ENCODE measurements at regions not wholly inside any gene's neighbourhood (a gene's known extent, or its start where the extent isn't known, plus 50 kb on each side); places are given as distances from the start of the nearest gene placed in this dataset.
A peak's percentile ranks its signal among the peaks of the same experiment; 100 is the strongest.

GRCh38 chrX:139237141-139237540, 293.4 kb upstream of the F9 start:
- H3K27me3 ChIP-seq (ENCODE audit: insufficient read depth in 3 of 3, low read length in 2 of 3), result no peaks in the 10 kb centered on the region
- H3K9me3 ChIP-seq, result no peaks in the 10 kb centered on the region
- H3K4me1 ChIP-seq, result no peaks in the 10 kb centered on the region
- DNase-seq (no peak), ATAC-seq (no peak)
- no peak for TF ChIP-seq CTCF (IDR thresholded peaks at IDR 0.05)
- intact Hi-C loops (cut with DNase I), result no loop called here
- H3K4me3 ChIP-seq, result no peak overlapping the region
- no peaks in the 10 kb centered on the region for H3K36me3 ChIP-seq (ENCODE audit: insufficient read depth in 1 of 2, low read depth in 1 of 2)
- 78 to 93% (median 86%) methylated on average over 1 of the region's 1 CpG for WGBS, 3 donors
- no peak overlapping the region for H3K27ac ChIP-seq

DNA sequence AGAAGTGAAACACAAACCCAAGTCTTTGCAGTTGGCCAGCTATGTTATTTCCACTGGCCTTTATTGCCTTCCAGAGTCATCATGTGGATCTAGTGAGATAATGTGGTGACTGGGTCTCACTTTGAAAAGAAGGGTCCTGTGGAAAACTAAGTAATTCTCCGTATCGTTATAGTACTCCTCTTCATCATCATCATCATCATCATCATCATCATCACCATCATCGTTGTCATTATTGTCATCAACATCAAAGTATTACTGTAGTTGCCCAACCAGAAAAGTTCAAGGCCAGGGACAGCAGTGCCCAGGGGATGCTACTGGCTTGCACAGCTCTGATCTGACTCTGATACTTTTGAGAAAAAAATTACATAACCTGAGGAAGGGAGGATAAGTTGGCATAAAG, 295.6 kb upstream of the F9 start:
- 79 to 97% (median 95%) methylated on average over 3 of the region's 3 CpGs for WGBS, 3 donors
- intact Hi-C loops (cut with DNase I), result no loop called here
- H3K27me3 ChIP-seq (ENCODE audit: insufficient read depth in 3 of 3, low read length in 2 of 3), result no peaks in the 10 kb centered on the region
- no peak for TF ChIP-seq CTCF (IDR thresholded peaks at IDR 0.05)
- H3K36me3 ChIP-seq (ENCODE audit: insufficient read depth in 1 of 2, low read depth in 1 of 2), result no peaks in the 10 kb centered on the region
- no peak for ATAC-seq
- H3K4me3 ChIP-seq, result no peak overlapping the region
- no peaks in the 10 kb centered on the region for H3K4me1 ChIP-seq
- no peak for DNase-seq
- H3K27ac ChIP-seq, result no peak overlapping the region
- no peaks in the 10 kb centered on the region for H3K9me3 ChIP-seq

- Histone ChIP-seq H3K9me3 (no peaks in the 10 kb centered on the region), H3K4me1 (peaks cover 18% of the 10 kb centered on the region), H3K4me3 (peak overlapping the region; percentile 32), H3K27ac (peak overlapping the region; percentile 73), H3K27me3 (ENCODE audit: insufficient read depth in 3 of 3, low read length in 2 of 3) (no peaks in the 10 kb centered on the region), H3K36me3 (ENCODE audit: insufficient read depth in 1 of 2, low read depth in 1 of 2) (no peaks in the 10 kb centered on the region)
- ATAC-seq (peak; percentile 61 to 79 (median 63)), DNase-seq (peak in 1 of 2 donors; percentile 54)
- no peak for TF ChIP-seq CTCF (IDR thresholded peaks at IDR 0.05)
- WGBS, 3 donors, result 7 to 20% (median 12%) methylated on average over 10 of the region's 10 CpGs
- intact Hi-C loops (cut with DNase I), result loop anchor here in 1 of 2 donors (5.0 kb wide), 1 partner anchor 67 kb away; no protein-coding TSS in a partner anchor
Observed at GRCh38 chrX:139224953-139225665, 305.4 kb upstream of the F9 start.

DNA sequence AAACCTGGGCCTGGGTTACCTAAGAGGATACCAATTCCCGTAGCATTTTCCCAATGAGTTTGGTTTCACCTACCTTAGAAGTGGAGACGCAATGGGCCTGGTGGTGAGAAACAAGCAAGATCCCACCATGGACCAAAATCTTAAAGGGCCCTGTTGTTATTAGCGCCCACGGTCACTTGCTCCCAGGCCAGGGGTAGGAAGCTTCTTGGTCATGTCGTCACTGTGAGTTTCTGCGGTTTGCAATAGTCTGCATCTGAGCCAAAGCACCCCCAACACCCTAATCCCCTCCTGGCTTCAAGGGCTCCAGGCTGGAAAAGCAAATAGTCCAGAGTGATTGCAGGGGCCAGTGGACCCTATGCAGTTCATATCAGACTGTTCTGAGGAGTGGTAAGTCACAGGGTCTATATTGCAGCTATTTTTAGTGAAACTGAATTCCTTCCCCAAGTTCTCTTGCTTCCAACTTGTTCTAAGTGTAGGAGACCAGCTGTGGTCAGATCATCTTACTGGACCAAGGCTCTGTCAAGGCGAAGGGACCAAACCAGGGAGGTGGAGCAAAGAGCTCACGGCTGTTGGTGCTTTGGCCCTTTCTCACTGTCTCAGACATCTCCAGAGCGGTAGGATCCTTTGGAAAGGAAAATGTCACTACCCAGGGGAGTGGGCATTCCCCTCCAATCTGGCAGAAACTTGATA, 307.9 kb upstream of the F9 start:
- Histone ChIP-seq H3K36me3 (ENCODE audit: insufficient read depth in 1 of 2, low read depth in 1 of 2) (no peaks in the 10 kb centered on the region), H3K27me3 (ENCODE audit: insufficient read depth in 3 of 3, low read length in 2 of 3) (no peaks in the 10 kb centered on the region), H3K27ac (peak overlapping the region; percentile 78), H3K4me3 (peak overlapping the region; percentile 67), H3K4me1 (peaks cover 18% of the 10 kb centered on the region), H3K9me3 (no peaks in the 10 kb centered on the region)
- whole genome bisulfite sequencing, 3 donors, result 29 to 55% (median 37%) methylated on average over 9 of the region's 9 CpGs
- intact Hi-C loops (cut with DNase I), result loop anchor here in 1 of 2 donors (5.0 kb wide), 1 partner anchor 70 kb away; no protein-coding TSS in a partner anchor
- DNase-seq, result no peak
- ATAC-seq, result peak; percentile 82 to 90 (median 84)
- no peak for TF ChIP-seq CTCF (IDR thresholded peaks at IDR 0.05)

Data from psoas muscle (tissue), 7 donors.